Colonic mucosa (tissue), 4 donors: ENCODE measurements at regions not wholly inside any gene's neighbourhood (a gene's known extent, or its start where the extent isn't known, plus 50 kb on each side); places are given as distances from the start of the nearest gene placed in this dataset.

Experiments
- DNase-seq: peaks from one replicate; pipeline ENCODE4 v3.0.0-alpha.2; 2020
- H3K27ac ChIP-seq: fragments of 200-600 bp; one replicate; pipeline ENCODE4 v1.8.0; 2021
- H3K27me3 ChIP-seq: fragments of 200-600 bp; one replicate; pipeline ENCODE4 v1.8.0; 2021
- H3K36me3 ChIP-seq: fragments of 200-600 bp; one replicate; pipeline ENCODE4 v1.8.0; 2021
- H3K4me1 ChIP-seq: fragments of 200-600 bp; one replicate; pipeline ENCODE4 v1.8.0; 2021; ENCODE audit warnings: mild to moderate bottlenecking
- H3K4me3 ChIP-seq: fragments of 200-600 bp; one replicate; pipeline ENCODE4 v1.8.0; 2021
- H3K9ac ChIP-seq, 2 donors: one replicate each; pipeline ENCODE4 v1.7.0; 2013; ENCODE audit warnings: control low read depth in 2 of 2, low read depth in 2 of 2, low read length in 2 of 2
- H3K9me3 ChIP-seq: fragments of 200-600 bp; one replicate; pipeline ENCODE4 v1.8.0; 2021
- CTCF ChIP-seq: fragments of 200-600 bp; IDR thresholded peaks from one replicate; pipeline ENCODE4 v1.8.0; 2022; ENCODE audit warnings: antibody characterized with exemption, mild to moderate bottlenecking
- intact Hi-C: fragments of 100-400 bp; cut with DNase I; formaldehyde crosslinking; loops from one replicate; pipeline ENCODE4 v1.14.1; 2022
- donor health status: healthy.
- donor health status: DM: no; HTN: no; CAD: no.
- donor health status: DM: no; HTN: no; CAD: no.

GRCh38 chr15:62964251-62964650 is 78.3 kb upstream of the TPM1 start:
- Histone ChIP-seq H3K27ac (no peak overlapping the region), H3K4me3 (no peak overlapping the region), H3K36me3 (no peaks in the 10 kb centered on the region), H3K9me3 (no peaks in the 10 kb centered on the region), H3K9ac (no peak overlapping the region), H3K4me1 (no peaks in the 10 kb centered on the region), H3K27me3 (no peaks in the 10 kb centered on the region)
- DNase-seq, result peak; percentile 38
- no peak for TF ChIP-seq CTCF
- intact Hi-C loops, result no loop called here

- intact Hi-C loops, result no loop called here
- no peaks in the 10 kb centered on the region for H3K27me3 ChIP-seq
- H3K27ac ChIP-seq, result no peak overlapping the region
- no peaks in the 10 kb centered on the region for H3K9me3 ChIP-seq
- no peak for DNase-seq
- H3K4me3 ChIP-seq, result no peak overlapping the region
- no peaks in the 10 kb centered on the region for H3K36me3 ChIP-seq
- no peak overlapping the region for H3K9ac ChIP-seq
- TF ChIP-seq CTCF, result no peak
- no peaks in the 10 kb centered on the region for H3K4me1 ChIP-seq
Observed at GRCh38 chr15:62966294-62967078, 76.1 kb upstream of the TPM1 start.

GRCh38 chr15:62968699-62969098 is 73.8 kb upstream of the TPM1 start:
- intact Hi-C loops, result no loop called here
- H3K4me3 ChIP-seq, result no peak overlapping the region
- no peak for DNase-seq
- no peaks in the 10 kb centered on the region for H3K9me3 ChIP-seq
- H3K27me3 ChIP-seq, result no peaks in the 10 kb centered on the region
- H3K36me3 ChIP-seq, result no peaks in the 10 kb centered on the region
- no peak for TF ChIP-seq CTCF
- no peak overlapping the region for H3K9ac ChIP-seq
- H3K4me1 ChIP-seq, result no peaks in the 10 kb centered on the region
- no peak overlapping the region for H3K27ac ChIP-seq

GRCh38 chr15:62969442-62970089 is 73.0 kb upstream of the TPM1 start:
- no peak overlapping the region for H3K27ac ChIP-seq
- no peak for TF ChIP-seq CTCF
- H3K4me1 ChIP-seq, result no peaks in the 10 kb centered on the region
- no peaks in the 10 kb centered on the region for H3K36me3 ChIP-seq
- no peaks in the 10 kb centered on the region for H3K27me3 ChIP-seq
- no peaks in the 10 kb centered on the region for H3K9me3 ChIP-seq
- DNase-seq, result no peak
- H3K4me3 ChIP-seq, result no peak overlapping the region
- intact Hi-C loops, result no loop called here
- no peak overlapping the region for H3K9ac ChIP-seq

GRCh38 chr15:62972814-62973213 is 69.7 kb upstream of the TPM1 start:
- no peaks in the 10 kb centered on the region for H3K9me3 ChIP-seq
- no peak for DNase-seq
- H3K4me1 ChIP-seq, result no peaks in the 10 kb centered on the region

More at GRCh38 chr15:62972814-62973213, 69.7 kb upstream of the TPM1 start:
- Histone ChIP-seq H3K9ac (no peak overlapping the region), H3K27ac (no peak overlapping the region), H3K27me3 (no peaks in the 10 kb centered on the region), H3K36me3 (no peaks in the 10 kb centered on the region), H3K4me3 (no peak overlapping the region)
- intact Hi-C loops, result no loop called here
- TF ChIP-seq CTCF, result no peak
